ENCODE measurements at regions not wholly inside any gene's neighbourhood (a gene's known extent, or its start where the extent isn't known, plus 50 kb on each side); places are given as distances from the start of the nearest gene placed in this dataset.

DNA sequence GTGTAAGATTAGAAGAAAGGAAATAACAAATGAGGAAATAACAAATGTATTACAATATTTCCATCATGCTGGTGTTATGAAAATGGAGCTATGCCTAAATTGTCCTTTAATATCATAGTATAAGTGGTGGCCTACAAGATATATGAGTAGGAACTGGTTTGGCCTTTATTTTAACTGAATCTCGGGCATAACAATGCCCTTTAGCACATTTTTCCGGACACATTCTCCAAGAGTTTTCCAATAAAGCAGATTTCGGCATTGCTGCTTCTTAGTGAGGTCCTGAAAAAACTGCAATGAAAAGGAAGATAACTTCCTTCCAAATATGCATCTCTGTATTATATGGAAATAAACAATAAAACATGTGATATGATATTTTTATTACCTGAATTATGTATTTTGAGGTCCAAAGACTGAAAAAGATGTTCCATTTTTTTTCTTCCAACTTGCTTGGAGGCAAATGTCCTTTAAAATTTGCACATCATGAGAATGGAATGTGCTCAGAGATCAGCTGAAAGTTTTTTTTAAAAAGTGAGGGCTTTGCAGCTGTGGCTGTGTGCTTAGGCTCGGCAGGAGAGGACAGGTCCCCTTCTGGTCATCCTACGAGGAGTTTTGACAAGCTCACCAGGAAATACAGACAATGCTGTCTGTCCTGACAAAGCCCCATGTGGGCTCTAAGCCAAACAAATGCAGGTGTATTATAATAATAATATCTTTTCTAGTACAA, 132.3 kb upstream of the RND3 start:
- no peak for DNase-seq (ENCODE audit: low spot score in 2 of 2)
- Mint-ChIP-seq H3K4me1 (no peaks in the 10 kb centered on the region), H3K4me3 (no peak overlapping the region), H3K36me3 (no peaks in the 10 kb centered on the region), H3K27ac (no peak overlapping the region), H3K9me3 (no peaks in the 10 kb centered on the region)
- no peak for ATAC-seq

DNA sequence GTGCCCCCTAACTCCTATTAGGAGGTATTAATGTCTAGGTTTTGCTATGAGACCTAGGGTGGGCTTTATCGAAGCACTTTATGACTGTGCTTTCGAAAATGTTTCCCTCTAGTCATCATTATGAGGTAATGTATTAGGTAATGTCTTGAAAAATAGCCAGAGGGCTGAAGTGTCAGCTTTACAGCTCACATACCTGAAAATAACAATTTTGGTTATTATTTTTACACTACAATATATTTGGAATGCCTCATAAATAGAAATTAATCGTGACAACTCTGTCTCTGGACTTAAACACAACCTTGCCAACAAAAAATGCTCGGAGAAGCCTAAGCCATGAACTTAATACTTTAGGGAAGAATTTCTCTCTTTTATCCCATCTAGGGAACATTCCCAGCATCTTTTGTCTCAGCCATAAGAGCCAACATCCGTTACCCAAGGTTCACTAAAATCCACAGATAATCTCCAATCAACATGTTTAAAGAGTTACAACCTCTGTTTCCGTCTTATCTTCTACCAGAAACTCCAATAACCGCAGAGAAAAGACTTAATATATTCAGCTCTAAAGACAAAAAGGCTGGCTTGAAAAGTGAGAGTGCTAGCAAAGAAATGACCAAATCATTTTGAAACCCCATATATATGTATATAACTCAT, 130.9 kb upstream of the RND3 start:
- no peak for ATAC-seq
- Mint-ChIP-seq H3K4me1 (no peaks in the 10 kb centered on the region), H3K4me3 (no peak overlapping the region), H3K36me3 (no peaks in the 10 kb centered on the region), H3K27ac (no peak overlapping the region), H3K9me3 (no peaks in the 10 kb centered on the region)
- DNase-seq (ENCODE audit: low spot score in 2 of 2) = no peak

DNA sequence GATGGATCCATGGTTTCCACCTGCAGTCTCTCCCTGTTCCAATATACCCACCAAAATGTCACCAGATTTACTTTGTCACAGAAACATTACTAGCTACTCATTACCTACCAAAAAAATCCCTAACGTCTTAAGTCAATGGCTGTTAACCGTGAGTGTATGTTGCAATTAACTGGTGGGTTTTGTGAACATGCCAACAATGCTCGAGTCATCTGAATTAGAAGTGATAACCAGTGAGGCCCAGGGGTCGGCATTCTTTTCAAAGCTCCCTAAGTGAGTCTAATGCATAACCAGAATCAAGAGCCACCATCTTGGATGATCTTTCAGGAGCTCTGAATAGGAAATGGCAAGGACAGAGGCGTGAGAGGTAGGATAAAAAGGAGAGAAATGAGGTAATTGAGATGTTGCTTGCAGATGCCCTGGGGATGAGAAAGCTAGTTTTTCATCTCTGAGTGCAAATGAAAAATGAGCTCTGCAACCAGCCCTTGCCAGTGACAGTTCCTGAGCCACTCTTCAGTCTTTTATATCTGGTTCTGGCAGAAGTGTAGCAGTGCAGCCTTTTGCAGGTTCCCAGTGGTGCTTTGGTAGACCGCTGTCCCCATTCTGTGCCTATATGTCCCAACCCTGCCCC, 130.0 kb upstream of the RND3 start:
- Mint-ChIP-seq H3K36me3 (no peaks in the 10 kb centered on the region), H3K4me3 (no peak overlapping the region), H3K4me1 (no peaks in the 10 kb centered on the region), H3K27ac (no peak overlapping the region), H3K9me3 (no peaks in the 10 kb centered on the region)
- no peak for ATAC-seq
- DNase-seq (ENCODE audit: low spot score in 2 of 2) = no peak

DNA sequence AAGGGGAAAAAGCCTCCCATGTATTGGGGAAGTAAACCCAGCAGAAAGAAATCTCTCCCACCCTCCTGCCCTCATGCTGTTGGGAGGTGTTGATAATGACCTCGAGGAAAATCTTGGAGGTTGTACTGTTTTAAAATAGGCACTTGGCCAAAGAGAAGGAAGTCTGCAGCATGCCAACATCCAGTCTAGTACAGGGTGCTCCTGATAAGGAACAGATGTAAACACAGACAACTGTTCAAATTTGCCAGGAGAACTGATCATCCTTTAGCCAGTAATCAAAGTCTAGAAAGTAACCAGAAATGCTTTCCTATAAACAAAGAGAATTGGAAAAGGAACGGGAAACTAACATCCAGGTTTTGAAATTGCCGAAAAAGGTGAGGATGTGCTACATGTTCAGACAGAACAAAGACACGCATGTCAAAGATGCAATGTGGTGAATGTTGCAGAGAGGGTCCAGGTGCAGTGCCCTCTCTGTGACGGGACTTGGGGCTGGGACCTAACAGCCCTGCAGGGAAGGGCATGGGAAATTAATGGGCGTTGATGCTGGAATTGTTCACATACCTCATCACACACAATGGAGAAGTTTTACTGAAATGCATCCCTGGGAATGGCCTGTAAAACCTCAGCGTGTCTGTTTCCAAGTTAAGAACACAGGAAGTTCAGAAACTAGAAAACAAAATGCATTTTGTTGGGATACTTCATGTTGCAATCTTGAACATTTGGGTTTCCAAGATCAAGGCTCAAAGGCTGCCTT, 125.7 kb upstream of the RND3 start:
- Mint-ChIP-seq H3K9me3 (no peaks in the 10 kb centered on the region), H3K36me3 (no peaks in the 10 kb centered on the region), H3K27ac (no peak overlapping the region), H3K4me3 (no peak overlapping the region), H3K4me1 (no peaks in the 10 kb centered on the region)
- DNase-seq (ENCODE audit: low spot score in 2 of 2) = no peak
- ATAC-seq = no peak

DNA sequence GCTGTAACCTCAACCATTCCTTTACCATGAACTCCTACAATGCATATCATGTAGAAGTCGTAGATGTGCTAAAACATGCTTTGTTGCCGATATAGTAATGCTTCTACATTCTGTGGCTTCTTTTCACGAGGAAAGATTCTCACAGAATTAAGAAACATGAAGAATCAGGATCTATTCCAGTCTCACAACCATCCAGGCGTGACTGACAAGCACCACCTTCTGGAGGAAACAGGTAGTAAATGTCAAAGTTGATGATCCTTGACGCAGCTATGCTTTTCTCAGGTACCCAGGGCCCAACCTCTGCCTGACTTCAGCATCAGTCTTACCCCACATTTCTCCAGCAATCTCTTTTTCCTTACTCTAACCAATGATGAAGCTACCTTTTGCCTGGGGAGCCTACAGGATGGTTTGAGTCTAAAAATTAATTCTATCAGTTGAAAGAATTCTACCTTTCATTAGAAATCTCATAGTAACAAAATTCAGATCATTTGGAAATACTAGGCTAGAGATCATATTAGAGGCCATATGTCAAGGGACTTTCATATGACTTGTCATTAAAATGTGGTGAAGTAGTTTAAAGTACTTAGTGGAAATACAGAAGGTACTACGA, 123.3 kb upstream of the RND3 start:
- Mint-ChIP-seq H3K27ac (no peak overlapping the region), H3K4me3 (no peak overlapping the region), H3K36me3 (no peaks in the 10 kb centered on the region), H3K4me1 (no peaks in the 10 kb centered on the region), H3K9me3 (no peaks in the 10 kb centered on the region)
- no peak for ATAC-seq
- no peak for DNase-seq (ENCODE audit: low spot score in 2 of 2)

DNA sequence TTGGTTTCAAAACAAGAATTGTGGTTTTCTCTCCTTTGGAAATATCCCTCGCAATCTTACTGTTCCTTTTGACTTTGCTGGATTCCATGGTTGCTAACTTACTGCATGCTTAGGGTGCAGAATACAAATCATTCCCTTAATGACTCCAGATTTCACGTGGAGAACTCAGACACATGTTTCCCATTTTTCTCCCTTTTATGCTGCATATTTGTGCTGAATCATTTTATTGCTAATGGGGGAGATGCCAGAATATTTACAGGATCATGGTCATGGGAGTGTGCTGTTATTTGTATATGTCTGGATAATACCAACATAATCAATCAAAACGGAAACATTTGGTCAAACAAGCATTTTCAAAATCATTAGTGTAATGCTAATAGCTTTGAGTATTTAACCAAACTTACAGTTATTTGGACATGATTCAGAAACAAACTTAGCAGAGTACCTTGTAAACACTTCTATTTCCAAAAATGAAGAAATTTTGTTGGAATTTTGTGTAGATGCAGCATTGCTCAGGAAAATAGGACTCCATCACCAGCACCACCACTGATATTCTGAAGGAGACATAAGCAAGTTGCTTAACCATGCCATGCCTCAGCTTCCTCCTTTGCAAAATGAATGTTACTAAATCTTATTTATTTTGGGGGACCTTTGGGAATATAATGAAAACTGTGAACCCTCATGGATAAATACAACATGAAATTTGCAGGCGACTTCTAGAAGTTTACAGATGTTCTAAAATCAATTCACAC, 122.5 kb upstream of the RND3 start:
- Mint-ChIP-seq H3K9me3 (no peaks in the 10 kb centered on the region), H3K36me3 (no peaks in the 10 kb centered on the region), H3K4me3 (no peak overlapping the region), H3K27ac (no peak overlapping the region), H3K4me1 (no peaks in the 10 kb centered on the region)
- ATAC-seq = no peak
- no peak for DNase-seq (ENCODE audit: low spot score in 2 of 2)

DNA sequence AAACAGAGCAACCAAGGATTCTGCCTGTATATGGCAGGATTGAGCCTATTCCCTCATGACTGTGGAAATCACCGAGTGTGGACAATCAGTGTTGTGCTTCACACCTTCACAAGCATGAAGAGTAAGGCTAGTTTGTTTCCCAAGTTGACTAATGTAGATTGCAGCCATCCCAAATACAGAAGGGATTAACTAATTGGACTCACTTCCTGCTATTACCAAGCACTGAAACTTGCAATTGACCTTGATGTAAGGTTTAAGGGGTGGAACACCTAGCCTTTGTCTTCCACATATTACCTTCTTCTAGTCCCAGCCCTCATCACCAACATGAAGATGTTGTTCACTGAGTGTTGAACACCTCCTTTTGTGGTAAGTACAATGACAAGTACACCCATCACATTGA, 120.9 kb upstream of the RND3 start:
- H3K9me3 Mint-ChIP-seq = no peaks in the 10 kb centered on the region
- H3K4me1 Mint-ChIP-seq = no peaks in the 10 kb centered on the region
- H3K36me3 Mint-ChIP-seq = no peaks in the 10 kb centered on the region
- DNase-seq (ENCODE audit: low spot score in 2 of 2) (no peak), ATAC-seq (no peak)
- no peak overlapping the region for H3K4me3 Mint-ChIP-seq
- no peak overlapping the region for H3K27ac Mint-ChIP-seq

DNA sequence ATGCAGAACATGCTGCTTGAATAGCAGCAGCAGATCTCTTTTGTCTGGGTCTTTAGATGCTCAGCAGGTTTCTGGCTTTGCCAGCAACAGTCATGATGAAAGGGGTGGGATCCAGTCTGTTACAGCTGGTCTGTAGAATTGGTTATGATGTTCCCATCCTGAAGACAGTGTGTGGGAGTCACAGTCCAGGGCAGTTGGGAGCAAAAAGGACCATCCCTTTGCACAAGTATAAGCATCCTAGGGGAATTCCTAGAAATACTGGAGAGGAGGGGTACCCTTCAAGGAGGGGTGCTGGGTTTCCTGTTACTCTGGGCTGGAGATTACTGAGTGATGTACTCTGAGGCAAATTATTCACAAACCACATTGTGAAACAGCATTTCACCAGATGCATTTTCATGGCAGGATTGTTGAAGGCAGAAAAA, 119.9 kb upstream of the RND3 start:
- H3K36me3 Mint-ChIP-seq = no peaks in the 10 kb centered on the region
- H3K27ac Mint-ChIP-seq = no peak overlapping the region
- ATAC-seq = no peak
- H3K9me3 Mint-ChIP-seq = no peaks in the 10 kb centered on the region
- no peak for DNase-seq (ENCODE audit: low spot score in 2 of 2)
- H3K4me3 Mint-ChIP-seq = no peak overlapping the region
- no peaks in the 10 kb centered on the region for H3K4me1 Mint-ChIP-seq

DNA sequence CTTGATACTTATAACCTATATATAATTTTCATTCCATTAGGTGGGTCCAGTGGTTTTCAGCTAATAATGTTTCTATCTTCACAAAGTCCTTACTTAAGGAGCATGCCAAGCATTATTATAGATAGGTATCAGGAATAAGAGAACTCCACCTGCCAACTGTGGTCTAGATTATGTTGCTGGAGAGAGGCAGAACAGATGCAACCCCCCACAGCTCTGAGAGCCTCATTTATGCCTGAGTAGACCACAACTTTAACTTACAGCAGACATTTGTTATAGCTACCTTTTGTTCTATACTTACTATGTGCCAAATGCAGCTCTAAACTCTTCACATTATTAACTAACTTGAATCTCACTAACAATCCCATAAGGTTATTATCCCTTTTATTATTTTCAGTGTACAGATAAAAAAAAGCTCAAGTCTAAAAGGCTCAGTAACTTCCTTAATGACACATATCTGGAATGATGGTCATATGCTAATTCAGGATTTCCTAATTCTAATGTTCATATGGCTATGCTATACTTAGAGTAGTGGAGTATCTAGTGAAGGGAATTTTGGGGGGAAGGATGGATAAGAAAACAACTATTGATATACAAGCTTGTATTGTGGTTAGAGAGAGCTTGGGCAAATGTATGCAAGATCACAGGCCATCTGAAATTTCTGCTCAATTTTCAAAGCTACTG, 119.1 kb upstream of the RND3 start:
- DNase-seq (ENCODE audit: low spot score in 2 of 2) (no peak), ATAC-seq (no peak)
- Mint-ChIP-seq H3K36me3 (no peaks in the 10 kb centered on the region), H3K4me1 (no peaks in the 10 kb centered on the region), H3K27ac (no peak overlapping the region), H3K9me3 (no peaks in the 10 kb centered on the region), H3K4me3 (no peak overlapping the region)

DNA sequence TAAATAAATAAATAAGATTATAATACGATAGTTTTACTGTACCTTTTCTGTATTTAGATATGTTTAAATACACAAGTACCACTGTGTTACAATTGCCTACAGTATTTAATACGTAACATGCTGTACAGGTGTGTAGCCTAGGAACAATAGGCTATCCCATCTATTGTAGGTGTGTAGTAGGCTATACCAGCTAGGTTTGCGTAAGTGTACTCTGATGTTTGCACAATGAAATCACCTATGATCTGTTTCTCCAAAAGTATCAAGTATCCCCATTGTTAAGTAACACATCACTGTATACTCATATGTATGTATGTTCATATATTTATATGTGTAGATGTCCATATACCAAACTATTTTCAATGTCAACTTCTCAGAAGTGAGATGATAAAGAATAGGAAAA, 118.2 kb upstream of the RND3 start:
- H3K36me3 Mint-ChIP-seq = no peaks in the 10 kb centered on the region
- H3K9me3 Mint-ChIP-seq = no peaks in the 10 kb centered on the region
- H3K4me1 Mint-ChIP-seq = no peaks in the 10 kb centered on the region
- no peak for DNase-seq (ENCODE audit: low spot score in 2 of 2)
- H3K27ac Mint-ChIP-seq = no peak overlapping the region
- no peak for ATAC-seq
- H3K4me3 Mint-ChIP-seq = no peak overlapping the region

DNA sequence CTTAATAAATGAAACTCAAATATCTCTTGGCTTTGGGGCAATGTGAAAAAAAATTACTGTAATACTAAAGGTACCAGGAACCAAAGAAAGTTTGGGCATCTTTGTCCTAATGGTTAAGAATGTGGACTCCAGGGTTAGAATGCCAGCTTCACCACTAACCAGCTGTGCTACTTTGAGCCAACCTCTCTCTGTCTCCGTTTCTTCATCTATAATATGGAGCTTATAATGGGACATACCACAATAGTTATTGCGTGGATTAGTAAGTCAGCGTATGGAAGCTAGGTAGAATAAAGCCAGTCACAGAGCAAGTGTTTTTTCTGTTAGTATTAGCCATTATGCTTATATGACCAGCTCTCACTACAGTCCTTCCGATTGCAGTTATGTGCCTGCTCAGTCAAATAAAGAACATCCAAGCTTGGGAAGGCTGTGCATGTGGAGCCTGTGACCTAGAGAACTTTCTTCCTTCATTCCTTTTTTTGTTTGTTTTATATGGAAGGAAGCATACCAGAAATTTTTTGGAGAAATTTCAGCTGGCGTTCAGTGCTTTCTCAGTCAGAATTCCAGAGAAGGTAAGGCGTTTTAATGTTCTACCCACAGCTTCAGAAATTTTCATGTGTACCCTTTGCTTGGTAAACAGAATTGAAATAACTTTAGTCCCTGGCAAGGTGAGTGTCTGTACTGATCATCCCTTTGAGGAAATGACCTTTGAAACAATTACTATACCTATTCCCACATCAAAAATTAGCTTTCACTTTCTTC, 114.0 kb upstream of the RND3 start:
- Mint-ChIP-seq H3K36me3 (no peaks in the 10 kb centered on the region), H3K9me3 (peaks cover 5% of the 10 kb centered on the region), H3K4me3 (no peak overlapping the region), H3K4me1 (no peaks in the 10 kb centered on the region), H3K27ac (no peak overlapping the region)
- DNase-seq (ENCODE audit: low spot score in 2 of 2) (no peak), ATAC-seq (no peak)

DNA sequence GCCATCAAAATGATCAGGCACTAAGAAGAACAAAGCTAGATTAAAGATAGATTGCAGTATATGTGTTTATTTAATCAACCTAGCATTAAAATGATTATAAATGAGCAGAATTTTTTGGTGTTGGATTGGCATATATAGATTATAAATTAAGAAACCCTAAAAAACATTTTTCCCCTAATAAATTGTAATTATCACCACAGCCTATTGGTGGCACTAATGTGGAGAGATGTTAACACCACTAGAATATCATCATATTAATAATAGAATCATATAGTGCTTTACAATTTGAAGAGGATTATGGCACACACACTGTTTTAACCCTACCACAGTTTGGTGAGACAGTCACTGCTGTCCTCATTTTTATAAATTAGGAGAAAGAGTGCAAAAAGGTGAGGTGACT, 112.4 kb upstream of the RND3 start:
- no peak for ATAC-seq
- H3K4me3 Mint-ChIP-seq = no peak overlapping the region
- no peak for DNase-seq (ENCODE audit: low spot score in 2 of 2)
- no peaks in the 10 kb centered on the region for H3K36me3 Mint-ChIP-seq
- no peaks in the 10 kb centered on the region for H3K4me1 Mint-ChIP-seq
- H3K27ac Mint-ChIP-seq = no peak overlapping the region
- peaks cover 5% of the 10 kb centered on the region for H3K9me3 Mint-ChIP-seq

DNA sequence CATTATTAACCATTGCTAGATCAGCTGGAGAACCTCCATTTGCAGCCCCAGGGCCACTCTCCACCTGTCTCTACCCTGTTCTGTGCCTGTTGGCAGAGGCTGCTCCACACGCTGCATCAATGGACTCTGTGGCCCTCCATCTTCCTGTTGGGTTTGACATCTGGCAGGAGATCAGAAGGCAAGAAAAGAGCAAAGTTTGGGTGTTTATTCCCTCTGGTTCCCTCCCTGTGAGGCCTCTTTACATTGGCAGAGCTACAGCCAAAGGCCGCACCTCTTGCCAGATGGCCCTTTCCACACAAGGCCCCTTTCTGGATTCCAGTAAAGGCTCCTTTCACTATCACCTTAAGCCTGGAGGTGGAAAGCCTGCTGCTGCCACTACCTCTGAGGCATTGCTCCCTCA, 110.9 kb upstream of the RND3 start:
- DNase-seq (ENCODE audit: low spot score in 2 of 2) = no peak
- no peak for ATAC-seq
- no peaks in the 10 kb centered on the region for H3K36me3 Mint-ChIP-seq
- H3K4me1 Mint-ChIP-seq = no peaks in the 10 kb centered on the region
- no peak overlapping the region for H3K27ac Mint-ChIP-seq
- H3K9me3 Mint-ChIP-seq = peaks cover 7% of the 10 kb centered on the region
- H3K4me3 Mint-ChIP-seq = no peak overlapping the region
